Endodermal cell (in vitro differentiated cells): ENCODE measurements at regions not wholly inside any gene's neighbourhood (a gene's known extent, or its start where the extent isn't known, plus 50 kb on each side); places are given as distances from the start of the nearest gene placed in this dataset.

ENCODE experiments used
- DNase-seq: peaks from one replicate; pipeline ENCODE4 v3.0.0-alpha.2; 2017
- H3K27ac ChIP-seq: 2 replicates; pipeline ENCODE4 v1.5.1; 2013; ENCODE audit warnings: mild to moderate bottlenecking, low read depth, low read length, moderate library complexity
- H3K27me3 ChIP-seq: 2 replicates; pipeline ENCODE4 v1.6.1; 2013; ENCODE audit warnings: mild to moderate bottlenecking, low read length, moderate library complexity; ENCODE audit not compliant: insufficient read depth, control insufficient read depth, poor library complexity, severe bottlenecking
- H3K36me3 ChIP-seq: 2 replicates; pipeline ENCODE4 v1.7.0; 2013; ENCODE audit warnings: mild to moderate bottlenecking, low read length, moderate library complexity; ENCODE audit not compliant: control insufficient read depth, insufficient read depth
- H3K4me1 ChIP-seq: one replicate; pipeline ENCODE4 v1.7.0; 2013; ENCODE audit warnings: low read length; ENCODE audit not compliant: control insufficient read depth, insufficient read depth
- H3K4me3 ChIP-seq: 2 replicates; pipeline ENCODE4 v1.5.1; 2013; ENCODE audit warnings: mild to moderate bottlenecking, low read length, moderate library complexity
- H3K9ac ChIP-seq: 2 replicates; pipeline ENCODE4 v1.6.1; 2013; ENCODE audit warnings: mild to moderate bottlenecking, low read length, moderate library complexity; ENCODE audit not compliant: poor library complexity, severe bottlenecking; ENCODE audit errors: extremely low read depth
- H3K9me3 ChIP-seq: 2 replicates; pipeline ENCODE4 v1.6.1; 2013; ENCODE audit warnings: mild to moderate bottlenecking, low read length, moderate library complexity; ENCODE audit not compliant: control insufficient read depth
- H3K27ac Mint-ChIP-seq: 2 replicates; pipeline ENCODE4 v1.8.0; 2020; ENCODE audit warnings: mixed read lengths
- H3K27me3 Mint-ChIP-seq: 2 replicates; pipeline ENCODE4 v1.8.0; 2021; ENCODE audit warnings: mild to moderate bottlenecking, mixed read lengths; ENCODE audit not compliant: insufficient read depth
- H3K36me3 Mint-ChIP-seq: 2 replicates; pipeline ENCODE4 v1.8.0; 2020; ENCODE audit warnings: low read depth, mixed read lengths
- H3K4me1 Mint-ChIP-seq: 2 replicates; pipeline ENCODE4 v1.8.0; 2020; ENCODE audit warnings: mixed read lengths
- H3K4me3 Mint-ChIP-seq: 2 replicates; pipeline ENCODE4 v1.8.0; 2020; ENCODE audit warnings: mild to moderate bottlenecking, moderate library complexity, mixed read lengths
- H3K9me3 Mint-ChIP-seq: 2 replicates; pipeline ENCODE4 v1.8.0; 2020; ENCODE audit warnings: mild to moderate bottlenecking, mixed read lengths
- WGBS, 2 experiments: methylation state at CpG; one replicate each; pipeline versions ENCODE4 v1.1.5 to v1.1.7; 2013; ENCODE audit warnings: missing lambda C conversion rate in 2 of 2, mixed read lengths in 1 of 2; ENCODE audit not compliant: insufficient coverage in 1 of 2, insufficient read length in 1 of 2; 5-methylcytosine and 5-hydroxymethylcytosine counted together
- TF ChIP-seq, protein P1 (sequence below): fragments of 200-600 bp; sonication (generic); conservative IDR thresholded peaks from 2 replicates; pipeline ENCODE4 v1.5.0; 2021; ENCODE audit warnings: antibody characterized with exemption, mild to moderate bottlenecking

- no peak overlapping the region for H3K27ac ChIP-seq
- no peaks in the 10 kb centered on the region for H3K36me3 ChIP-seq
- no peak for DNase-seq
- Mint-ChIP-seq H3K27me3 (no peaks in the 10 kb centered on the region), H3K9me3 (peaks cover 27% of the 10 kb centered on the region), H3K4me1 (no peaks in the 10 kb centered on the region), H3K4me3 (no peak overlapping the region), H3K36me3 (no peaks in the 10 kb centered on the region), H3K27ac (no peak overlapping the region)
- TF ChIP-seq, protein P1, sequence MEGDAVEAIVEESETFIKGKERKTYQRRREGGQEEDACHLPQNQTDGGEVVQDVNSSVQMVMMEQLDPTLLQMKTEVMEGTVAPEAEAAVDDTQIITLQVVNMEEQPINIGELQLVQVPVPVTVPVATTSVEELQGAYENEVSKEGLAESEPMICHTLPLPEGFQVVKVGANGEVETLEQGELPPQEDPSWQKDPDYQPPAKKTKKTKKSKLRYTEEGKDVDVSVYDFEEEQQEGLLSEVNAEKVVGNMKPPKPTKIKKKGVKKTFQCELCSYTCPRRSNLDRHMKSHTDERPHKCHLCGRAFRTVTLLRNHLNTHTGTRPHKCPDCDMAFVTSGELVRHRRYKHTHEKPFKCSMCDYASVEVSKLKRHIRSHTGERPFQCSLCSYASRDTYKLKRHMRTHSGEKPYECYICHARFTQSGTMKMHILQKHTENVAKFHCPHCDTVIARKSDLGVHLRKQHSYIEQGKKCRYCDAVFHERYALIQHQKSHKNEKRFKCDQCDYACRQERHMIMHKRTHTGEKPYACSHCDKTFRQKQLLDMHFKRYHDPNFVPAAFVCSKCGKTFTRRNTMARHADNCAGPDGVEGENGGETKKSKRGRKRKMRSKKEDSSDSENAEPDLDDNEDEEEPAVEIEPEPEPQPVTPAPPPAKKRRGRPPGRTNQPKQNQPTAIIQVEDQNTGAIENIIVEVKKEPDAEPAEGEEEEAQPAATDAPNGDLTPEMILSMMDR = no peak
- no peak overlapping the region for H3K9ac ChIP-seq
- WGBS, 2 experiments = 68 to 95% methylated on average over 2 to 4 of the region's 4 CpGs
- H3K4me1 ChIP-seq = no peaks in the 10 kb centered on the region
- no peak overlapping the region for H3K4me3 ChIP-seq
- H3K27me3 ChIP-seq = no peaks in the 10 kb centered on the region
- H3K9me3 ChIP-seq = peaks cover 25% of the 10 kb centered on the region
Observed at GRCh38 chr4:101555341-101555880, 208.1 kb upstream of the PPP3CA start.

DNA sequence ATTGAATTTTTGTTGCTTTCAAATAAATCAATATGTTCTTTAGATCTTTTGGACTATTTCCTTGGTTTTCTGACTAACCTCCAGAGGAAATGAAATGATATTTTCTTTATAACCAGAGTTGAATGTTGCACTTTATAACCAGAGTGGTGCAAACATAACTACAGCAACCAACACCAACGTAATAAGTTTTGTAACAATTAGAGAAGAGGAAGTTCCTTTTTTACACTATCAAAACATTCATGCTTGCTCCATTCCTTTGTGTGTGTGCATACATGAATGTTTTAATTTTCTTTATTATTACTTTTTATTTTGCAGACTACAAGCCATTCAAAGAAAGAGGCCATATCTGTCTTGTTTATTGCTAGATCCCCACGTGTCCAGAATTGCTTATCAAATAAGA is 193.0 kb upstream of the PPP3CA start:
- Mint-ChIP-seq H3K9me3 (peaks cover 12% of the 10 kb centered on the region), H3K4me3 (no peak overlapping the region), H3K27ac (no peak overlapping the region), H3K27me3 (no peaks in the 10 kb centered on the region), H3K4me1 (peaks cover 7% of the 10 kb centered on the region), H3K36me3 (no peaks in the 10 kb centered on the region)
- DNase-seq = no peak
- TF ChIP-seq, protein P1 = no peak
- Histone ChIP-seq H3K27ac (no peak overlapping the region), H3K4me3 (no peak overlapping the region), H3K9ac (no peak overlapping the region), H3K9me3 (peaks cover 33% of the 10 kb centered on the region), H3K36me3 (no peaks in the 10 kb centered on the region), H3K27me3 (no peaks in the 10 kb centered on the region), H3K4me1 (no peaks in the 10 kb centered on the region)
- WGBS, 2 experiments = 60 to 82% methylated on average over 1 to 2 of the region's 2 CpGs

- peak; percentile 46 for DNase-seq
- Mint-ChIP-seq H3K27ac (no peak overlapping the region), H3K4me3 (no peak overlapping the region), H3K36me3 (peaks cover 9% of the 10 kb centered on the region), H3K9me3 (peaks cover 65% of the 10 kb centered on the region), H3K4me1 (peaks cover 16% of the 10 kb centered on the region), H3K27me3 (no peaks in the 10 kb centered on the region)
- WGBS, 2 experiments = 75 to 100% methylated on average over 1 of the region's 1 CpG
- Histone ChIP-seq H3K9ac (no peak overlapping the region), H3K36me3 (no peaks in the 10 kb centered on the region), H3K27me3 (no peaks in the 10 kb centered on the region), H3K4me3 (no peak overlapping the region), H3K9me3 (peaks cover 46% of the 10 kb centered on the region), H3K27ac (no peak overlapping the region), H3K4me1 (peaks cover 4% of the 10 kb centered on the region)
- TF ChIP-seq, protein P1 = no peak
Observed at GRCh38 chr4:101528526-101528925, 181.2 kb upstream of the PPP3CA start.
